IPS-15b (cell line): ENCODE measurements at regions not wholly inside any gene's neighbourhood (a gene's known extent, or its start where the extent isn't known, plus 50 kb on each side); places are given as distances from the start of the nearest gene placed in this dataset.

Source experiments
- H3K27me3 ChIP-seq: one replicate; pipeline ENCODE4 v1.6.1; 2013; ENCODE audit warnings: low read length; ENCODE audit not compliant: control insufficient read depth, insufficient read depth
- H3K36me3 ChIP-seq: one replicate; pipeline ENCODE4 v1.6.1; 2013; ENCODE audit warnings: low read length; ENCODE audit not compliant: control insufficient read depth, insufficient read depth
- H3K4me1 ChIP-seq: one replicate; pipeline ENCODE4 v1.6.1; 2013; ENCODE audit warnings: mild to moderate bottlenecking, low read length; ENCODE audit not compliant: control insufficient read depth, insufficient read depth
- H3K4me3 ChIP-seq: one replicate; pipeline ENCODE4 v1.5.1; 2013; ENCODE audit warnings: low read depth, low read length
- H3K9ac ChIP-seq: one replicate; pipeline ENCODE4 v1.6.1; 2013; ENCODE audit warnings: low read depth, mild to moderate bottlenecking, low read length
- H3K9me3 ChIP-seq: one replicate; pipeline ENCODE4 v1.6.1; 2013; ENCODE audit warnings: mild to moderate bottlenecking, low read length; ENCODE audit not compliant: control insufficient read depth, insufficient read depth

- Histone ChIP-seq H3K36me3 (no peaks in the 10 kb centered on the region), H3K9ac (no peak overlapping the region), H3K27me3 (no peaks in the 10 kb centered on the region), H3K9me3 (no peaks in the 10 kb centered on the region), H3K4me1 (no peaks in the 10 kb centered on the region), H3K4me3 (no peak overlapping the region)
Measured at GRCh38 chr18:44130376-44130942, 550.2 kb upstream of the SETBP1 start.

DNA sequence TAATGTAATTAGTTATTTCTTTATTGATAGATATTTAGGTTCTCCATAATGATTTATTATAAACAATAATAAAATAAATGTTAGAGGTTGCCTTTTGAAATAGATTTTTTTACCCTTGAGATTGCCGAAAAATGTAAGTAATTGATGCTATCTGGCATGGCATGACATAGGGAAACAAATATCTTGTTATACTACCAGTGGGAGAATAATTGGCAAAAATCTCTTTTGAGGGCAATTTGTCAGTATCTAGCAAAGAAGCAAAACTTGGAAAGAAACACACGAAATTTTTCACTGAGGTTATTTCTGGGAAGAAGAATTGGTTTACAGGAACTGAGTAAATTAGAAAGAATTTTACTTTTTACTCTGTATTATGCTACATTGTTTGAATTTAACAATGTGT is 547.2 kb upstream of the SETBP1 start:
- Histone ChIP-seq H3K4me3 (no peak overlapping the region), H3K9ac (no peak overlapping the region), H3K36me3 (no peaks in the 10 kb centered on the region), H3K27me3 (no peaks in the 10 kb centered on the region), H3K9me3 (no peaks in the 10 kb centered on the region), H3K4me1 (no peaks in the 10 kb centered on the region)

- Histone ChIP-seq H3K4me3 (no peak overlapping the region), H3K9ac (no peak overlapping the region), H3K4me1 (no peaks in the 10 kb centered on the region), H3K9me3 (no peaks in the 10 kb centered on the region), H3K36me3 (no peaks in the 10 kb centered on the region), H3K27me3 (no peaks in the 10 kb centered on the region)
Measured at GRCh38 chr18:44134447-44134846, 546.2 kb upstream of the SETBP1 start.

- Histone ChIP-seq H3K4me3 (no peak overlapping the region), H3K36me3 (no peaks in the 10 kb centered on the region), H3K9me3 (no peaks in the 10 kb centered on the region), H3K9ac (no peak overlapping the region), H3K27me3 (no peaks in the 10 kb centered on the region), H3K4me1 (no peaks in the 10 kb centered on the region)
Measured at GRCh38 chr18:44135741-44136140, 544.9 kb upstream of the SETBP1 start.

- H3K36me3 ChIP-seq, result no peaks in the 10 kb centered on the region
- no peak overlapping the region for H3K9ac ChIP-seq
- no peaks in the 10 kb centered on the region for H3K27me3 ChIP-seq
- no peaks in the 10 kb centered on the region for H3K4me1 ChIP-seq
- H3K9me3 ChIP-seq, result no peaks in the 10 kb centered on the region
- no peak overlapping the region for H3K4me3 ChIP-seq
Measured at GRCh38 chr18:44136326-44136725, 544.4 kb upstream of the SETBP1 start.

DNA sequence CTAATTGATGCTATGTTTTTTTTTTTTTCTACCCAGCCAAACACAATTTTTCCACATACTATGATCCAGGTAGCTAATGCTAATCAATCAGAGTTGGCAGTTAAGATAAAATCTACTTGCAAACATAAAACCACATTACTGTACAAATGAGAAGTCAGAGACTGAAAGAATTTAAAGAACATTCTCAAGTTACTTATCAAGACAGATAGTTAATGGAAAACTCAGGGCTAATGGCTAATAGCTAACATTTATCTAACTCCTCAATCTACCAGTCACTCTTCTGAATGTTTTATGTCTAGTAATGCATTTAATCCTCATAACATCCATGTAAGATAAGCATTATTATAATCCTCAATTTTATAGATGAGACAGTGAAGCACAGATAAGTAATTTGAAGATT is 537.6 kb upstream of the SETBP1 start:
- no peaks in the 10 kb centered on the region for H3K4me1 ChIP-seq
- no peak overlapping the region for H3K9ac ChIP-seq
- no peak overlapping the region for H3K4me3 ChIP-seq
- H3K36me3 ChIP-seq, result no peaks in the 10 kb centered on the region
- H3K9me3 ChIP-seq, result no peaks in the 10 kb centered on the region
- no peaks in the 10 kb centered on the region for H3K27me3 ChIP-seq

- no peaks in the 10 kb centered on the region for H3K4me1 ChIP-seq
- H3K9me3 ChIP-seq, result no peaks in the 10 kb centered on the region
- H3K27me3 ChIP-seq, result no peaks in the 10 kb centered on the region
- no peak overlapping the region for H3K9ac ChIP-seq
- H3K4me3 ChIP-seq, result no peak overlapping the region
- H3K36me3 ChIP-seq, result no peaks in the 10 kb centered on the region
Measured at GRCh38 chr18:44149706-44150105, 531.0 kb upstream of the SETBP1 start.

- Histone ChIP-seq H3K9ac (no peak overlapping the region), H3K4me3 (no peak overlapping the region), H3K27me3 (no peaks in the 10 kb centered on the region), H3K4me1 (no peaks in the 10 kb centered on the region), H3K36me3 (no peaks in the 10 kb centered on the region), H3K9me3 (no peaks in the 10 kb centered on the region)
Measured at GRCh38 chr18:44153981-44154380, 526.7 kb upstream of the SETBP1 start.

DNA sequence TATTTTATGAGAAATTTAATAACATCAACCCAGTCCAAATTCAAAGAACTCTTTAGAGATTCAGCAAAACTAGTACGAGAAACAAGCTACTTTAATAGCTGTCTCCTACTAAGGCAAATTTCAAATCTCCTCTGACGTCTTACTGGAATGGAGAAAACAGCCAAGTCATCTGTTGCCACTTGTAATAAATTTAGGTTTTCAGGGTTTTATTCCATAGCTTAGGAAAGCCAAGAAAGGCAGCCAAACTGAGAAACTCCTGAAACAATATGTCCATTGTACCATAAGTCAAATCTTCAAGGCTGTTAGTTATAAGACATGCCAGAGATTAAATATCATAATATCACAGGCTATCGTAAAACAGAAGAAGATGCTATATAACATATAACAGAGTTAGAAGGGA is 524.6 kb upstream of the SETBP1 start:
- Histone ChIP-seq H3K9ac (no peak overlapping the region), H3K4me3 (no peak overlapping the region), H3K36me3 (no peaks in the 10 kb centered on the region), H3K9me3 (no peaks in the 10 kb centered on the region), H3K27me3 (no peaks in the 10 kb centered on the region), H3K4me1 (no peaks in the 10 kb centered on the region)

DNA sequence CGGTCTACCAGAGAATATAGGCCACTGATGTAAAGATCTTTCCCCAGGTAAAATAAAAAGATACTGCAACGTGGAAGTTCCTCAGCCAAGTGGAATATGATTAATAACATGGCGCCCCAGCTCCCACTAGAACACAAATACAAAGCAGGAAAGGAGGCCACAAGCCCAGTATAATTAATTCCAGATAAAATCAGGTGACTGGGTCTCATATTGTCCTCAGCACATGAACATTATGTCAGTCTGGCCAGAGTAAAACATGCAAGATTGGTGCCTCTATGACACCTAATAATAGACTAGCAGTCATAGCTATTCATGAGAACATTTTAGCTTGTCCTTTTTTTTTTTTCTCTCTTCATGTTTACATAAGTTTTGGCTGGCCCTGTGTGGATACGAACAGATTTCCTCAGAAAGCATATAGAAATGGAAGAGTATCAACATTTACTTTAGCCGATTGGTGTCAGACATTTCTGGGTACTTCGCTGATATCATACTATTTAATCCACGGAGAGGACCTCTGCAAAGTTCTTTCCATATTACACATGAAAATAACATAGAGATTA is 523.8 kb upstream of the SETBP1 start:
- Histone ChIP-seq H3K4me1 (no peaks in the 10 kb centered on the region), H3K9ac (no peak overlapping the region), H3K36me3 (no peaks in the 10 kb centered on the region), H3K4me3 (no peak overlapping the region), H3K27me3 (no peaks in the 10 kb centered on the region), H3K9me3 (no peaks in the 10 kb centered on the region)

DNA sequence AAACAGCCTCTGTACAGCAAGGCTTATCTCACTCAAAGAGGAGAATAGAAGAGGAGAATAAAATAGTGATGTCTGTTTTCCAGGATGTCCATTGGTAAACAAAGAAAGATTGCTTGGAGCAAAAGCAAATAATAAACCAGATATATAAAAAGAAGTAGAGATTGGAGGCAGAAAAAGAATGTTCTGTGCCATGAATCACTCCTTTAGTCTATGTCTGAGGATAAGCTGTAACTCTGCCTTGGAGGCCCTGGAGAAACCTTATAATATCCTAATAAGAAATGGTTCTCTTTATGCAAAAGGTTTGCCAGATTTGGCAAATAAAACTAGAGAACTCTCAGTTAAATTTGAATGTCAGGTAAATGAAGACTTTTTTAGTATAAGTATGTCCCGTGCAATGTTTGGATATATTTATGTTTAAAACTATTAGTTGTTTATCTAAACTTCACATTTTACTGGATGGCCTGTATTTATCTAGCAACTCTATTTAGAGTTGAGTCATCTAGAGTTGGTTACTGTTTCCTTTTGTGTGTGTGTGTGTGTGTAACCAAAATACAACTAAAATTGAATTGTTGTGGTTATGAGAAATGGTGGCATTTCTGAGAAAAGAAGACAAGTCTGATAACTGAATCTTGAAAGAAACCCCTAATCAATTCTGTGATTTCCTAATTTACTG is 510.3 kb upstream of the SETBP1 start:
- no peak overlapping the region for H3K4me3 ChIP-seq
- no peaks in the 10 kb centered on the region for H3K9me3 ChIP-seq
- peaks cover 4% of the 10 kb centered on the region for H3K4me1 ChIP-seq
- H3K27me3 ChIP-seq, result no peaks in the 10 kb centered on the region
- H3K9ac ChIP-seq, result no peak overlapping the region
- no peaks in the 10 kb centered on the region for H3K36me3 ChIP-seq

GRCh38 chr18:44171301-44171700 is 509.4 kb upstream of the SETBP1 start:
- Histone ChIP-seq H3K9me3 (no peaks in the 10 kb centered on the region), H3K27me3 (no peaks in the 10 kb centered on the region), H3K9ac (no peak overlapping the region)

More at GRCh38 chr18:44171301-44171700, 509.4 kb upstream of the SETBP1 start:
- Histone ChIP-seq H3K4me3 (no peak overlapping the region), H3K36me3 (no peaks in the 10 kb centered on the region), H3K4me1 (peaks cover under 1% of the 10 kb centered on the region)
